SH-SY5Y (cell line): ENCODE measurements at regions not wholly inside any gene's neighbourhood (a gene's known extent, or its start where the extent isn't known, plus 50 kb on each side); places are given as distances from the start of the nearest gene placed in this dataset.

Source experiments
- GATA2 ChIP-seq: IDR thresholded peaks from 2 replicates; pipeline ENCODE4 v1.6.1; 2011; ENCODE audit warnings: mild to moderate bottlenecking, low read depth, low read length
- GATA3 ChIP-seq: IDR thresholded peaks from 2 replicates; pipeline ENCODE4 v1.6.1; 2011; ENCODE audit warnings: low read depth, mild to moderate bottlenecking, low read length, moderate library complexity

GRCh38 chr1:213560226-213560625, 427.5 kb upstream of the PROX1 start:
- TF ChIP-seq GATA2 (no peak), GATA3 (no peak)
